HG03095 (cell line): ENCODE measurements at regions not wholly inside any gene's neighbourhood (a gene's known extent, or its start where the extent isn't known, plus 50 kb on each side); places are given as distances from the start of the nearest gene placed in this dataset.
"Not testable (repeated sequence)": the region's sequence is repeated elsewhere in the genome, so short reads cannot be mapped to it uniquely, and the experiment has no call there.

Experiments used
- ATAC-seq: cut with Tn5 transposase; IDR thresholded peaks from one replicate; pipeline ENCODE4 v1.9.1; 2021; ENCODE audit warnings: moderate library complexity; ENCODE audit not compliant: unreplicated experiment

DNA sequence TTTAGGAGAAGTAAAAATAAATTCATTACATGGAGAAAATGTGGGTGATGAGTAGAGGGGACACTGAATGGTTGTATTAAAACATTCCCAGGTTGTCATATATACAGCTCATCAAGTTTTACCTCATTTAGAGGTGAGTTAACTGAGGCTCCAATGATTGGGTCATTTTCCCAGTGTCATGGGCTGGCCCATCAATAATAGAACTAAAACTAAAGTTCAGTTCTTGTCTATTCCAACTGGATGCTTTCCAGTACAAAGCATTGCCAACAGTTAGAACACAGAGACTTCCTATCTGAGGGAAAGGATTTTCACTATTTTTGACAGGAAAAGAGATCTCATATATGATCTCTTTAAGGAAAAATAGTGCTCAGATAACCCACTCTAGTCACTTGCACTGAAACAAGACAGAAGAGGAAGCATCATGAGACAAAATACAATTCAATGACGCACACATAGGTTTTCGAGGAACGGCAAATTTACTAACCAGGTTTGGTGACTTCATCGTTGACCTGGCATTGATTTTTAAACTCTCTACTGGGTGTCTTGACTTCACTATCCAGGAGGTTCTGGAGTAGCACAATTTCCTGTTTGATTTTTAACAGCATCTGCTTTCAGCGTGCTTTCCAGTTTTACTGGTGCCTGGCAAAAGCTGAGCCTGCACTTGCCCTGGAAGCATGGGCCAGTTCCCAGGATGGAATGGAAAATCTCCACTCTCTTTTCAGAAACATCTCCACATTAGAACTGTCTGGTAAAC, 195.5 kb upstream of the FBXL4 start:
- no peak for ATAC-seq

DNA sequence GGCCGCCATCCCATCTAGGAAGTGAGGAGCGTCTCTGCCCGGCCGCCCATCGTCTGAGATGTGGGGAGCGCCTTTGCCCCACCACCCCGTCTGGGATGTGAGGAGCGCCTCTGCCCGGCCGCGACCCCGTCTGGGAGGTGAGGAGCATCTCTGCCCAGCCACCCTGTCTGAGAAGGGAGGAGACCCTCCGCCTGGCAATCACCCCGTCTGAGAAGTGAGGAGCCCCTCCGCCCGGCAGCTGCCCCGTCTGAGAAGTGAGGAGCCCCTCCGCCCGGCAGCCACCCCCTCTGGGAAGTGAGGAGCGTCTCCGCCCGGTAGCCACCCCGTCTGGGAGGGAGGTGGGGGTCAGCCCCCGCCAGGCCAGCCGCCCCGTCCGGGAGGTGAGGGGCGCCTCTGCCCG, 194.2 kb upstream of the FBXL4 start:
- ATAC-seq, result not testable (repeated sequence)

DNA sequence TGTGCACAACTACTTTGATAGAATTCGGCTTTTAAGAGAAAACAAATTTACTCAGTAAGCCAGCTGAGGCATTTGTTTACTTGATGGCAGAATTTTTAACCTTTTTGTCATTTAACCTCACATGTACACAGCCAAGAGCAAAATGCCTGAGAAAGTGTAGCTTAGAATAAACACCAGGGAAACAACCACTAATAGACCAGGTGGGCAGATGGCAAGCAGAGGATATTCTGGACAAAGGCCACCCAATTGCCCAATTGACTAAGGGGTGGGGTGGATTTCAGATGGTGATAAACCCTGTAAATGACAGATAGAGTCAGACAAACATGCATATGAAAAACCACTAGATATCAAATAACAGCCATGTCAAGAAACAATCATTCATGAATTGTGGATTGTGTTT, 190.7 kb upstream of the FBXL4 start:
- ATAC-seq, result no peak

DNA sequence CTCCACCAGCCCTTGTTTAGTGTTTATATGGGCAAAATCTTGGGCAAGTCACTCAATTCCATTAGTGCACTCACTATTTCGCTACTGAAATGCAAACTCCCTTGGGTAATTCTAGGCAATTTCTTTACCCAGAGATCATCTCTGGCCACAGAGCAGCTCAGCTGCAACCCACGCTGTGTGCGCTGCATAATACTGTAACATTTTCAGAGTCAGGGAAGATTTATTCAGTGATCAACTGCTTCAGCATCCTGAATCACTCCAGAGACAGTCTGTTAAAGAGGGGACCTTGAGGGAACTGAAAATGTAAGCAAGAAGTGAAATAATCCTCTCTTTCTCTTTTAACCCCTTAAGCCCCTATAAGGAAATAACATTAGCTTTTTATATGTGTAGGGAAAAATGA, 189.6 kb upstream of the FBXL4 start:
- no peak for ATAC-seq

- no peak for ATAC-seq
Observed at GRCh38 chr6:99136488-99136887, 188.7 kb upstream of the FBXL4 start.

DNA sequence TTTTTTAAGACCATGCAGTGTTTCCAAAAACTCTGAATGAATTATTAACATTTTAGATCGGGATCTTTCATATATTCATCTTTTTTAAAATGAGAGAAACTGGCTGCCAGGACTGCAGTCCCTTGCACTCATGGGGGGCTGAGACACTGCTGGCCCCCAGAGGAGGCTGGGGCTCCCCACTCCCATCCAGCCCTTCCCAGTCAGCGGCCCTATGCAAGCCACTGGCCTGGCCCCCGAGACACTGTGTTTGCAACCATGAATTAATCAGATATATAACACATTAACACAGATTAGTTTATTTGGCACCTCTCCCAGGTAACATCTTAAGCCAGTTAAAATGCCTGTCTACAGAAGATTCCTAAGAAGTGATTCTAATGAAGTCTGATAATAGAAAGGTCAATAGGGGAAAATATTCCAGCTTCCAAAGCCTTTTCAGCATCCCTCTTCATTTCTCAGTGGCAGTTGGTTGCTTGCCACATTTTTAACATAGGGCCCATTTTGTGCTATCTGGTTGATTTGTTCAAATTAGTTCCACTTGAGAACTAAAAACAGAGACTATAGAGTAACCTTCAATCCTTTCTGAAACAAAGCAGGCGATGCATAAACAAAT, 184.4 kb upstream of the FBXL4 start:
- ATAC-seq, result no peak

GRCh38 chr6:99130897-99131873, 183.4 kb upstream of the FBXL4 start:
- no peak for ATAC-seq

DNA sequence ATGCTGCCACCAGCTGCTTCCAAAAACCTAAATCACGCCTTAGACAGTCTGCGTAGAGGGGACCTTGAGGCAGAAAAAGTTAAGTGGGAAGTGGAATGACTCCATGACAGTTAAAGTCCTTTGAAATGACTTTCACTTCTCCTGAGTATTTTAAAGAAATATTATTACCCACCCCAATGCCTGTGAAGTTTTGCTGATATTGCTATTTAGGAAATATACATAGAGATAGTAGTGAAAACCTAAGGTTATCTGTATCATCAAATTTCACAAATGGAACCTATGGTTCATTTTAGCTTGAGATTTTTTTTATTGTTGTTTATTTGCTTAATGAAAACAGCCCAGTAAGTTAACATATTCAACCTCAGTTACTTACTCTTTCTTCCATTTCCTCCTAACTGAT, 182.1 kb upstream of the FBXL4 start:
- no peak for ATAC-seq

- ATAC-seq, result no peak
Observed at GRCh38 chr6:99121748-99122147, 174.0 kb upstream of the FBXL4 start.

DNA sequence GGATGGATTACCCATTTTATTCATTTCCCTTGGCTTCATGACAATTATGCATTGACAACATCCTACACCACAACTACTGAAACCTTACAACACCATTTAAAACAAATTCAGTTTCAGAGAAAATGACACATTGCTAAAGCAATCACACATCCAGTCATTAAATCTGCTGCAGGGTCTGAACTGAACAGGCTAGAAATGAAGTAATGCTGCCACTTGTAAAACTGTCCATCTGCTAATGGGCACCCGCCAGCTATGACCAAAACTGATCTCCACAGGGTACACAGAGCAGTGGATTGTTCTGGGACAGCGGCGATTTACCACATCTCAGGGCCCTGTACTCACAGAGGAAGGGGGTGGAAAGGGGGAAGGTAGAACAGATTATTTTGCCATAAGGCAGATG, 172.9 kb upstream of the FBXL4 start:
- no peak for ATAC-seq

- no peak for ATAC-seq
Observed at GRCh38 chr6:99119109-99120031, 171.6 kb upstream of the FBXL4 start.

GRCh38 chr6:99114769-99115406, 167.1 kb upstream of the FBXL4 start:
- no peak for ATAC-seq

- ATAC-seq, result no peak
Observed at GRCh38 chr6:99111590-99111989, 163.8 kb upstream of the FBXL4 start.

- no peak for ATAC-seq
Observed at GRCh38 chr6:99110029-99110428, 162.3 kb upstream of the FBXL4 start.

- ATAC-seq, result no peak
Observed at GRCh38 chr6:99104218-99104617, 156.5 kb upstream of the FBXL4 start.

DNA sequence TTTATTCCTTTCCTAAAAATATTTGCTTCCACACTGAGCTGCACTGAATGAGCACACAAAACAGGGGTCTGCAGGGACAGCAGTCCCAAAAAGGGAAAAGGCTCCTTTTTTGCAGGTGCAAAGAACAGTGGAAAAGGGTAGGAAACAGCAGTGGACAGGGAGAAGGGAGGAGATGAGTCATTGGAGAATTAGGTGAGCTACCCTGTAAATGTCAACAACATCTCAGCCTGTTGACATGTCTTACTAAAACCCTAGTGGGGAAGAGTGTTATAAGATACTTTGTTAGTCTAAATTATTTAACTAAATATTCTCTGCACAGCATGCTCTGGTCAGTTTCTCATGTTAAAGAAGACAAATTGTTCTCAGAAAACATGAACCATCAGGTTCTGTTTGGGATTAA, 151.5 kb upstream of the FBXL4 start:
- no peak for ATAC-seq

DNA sequence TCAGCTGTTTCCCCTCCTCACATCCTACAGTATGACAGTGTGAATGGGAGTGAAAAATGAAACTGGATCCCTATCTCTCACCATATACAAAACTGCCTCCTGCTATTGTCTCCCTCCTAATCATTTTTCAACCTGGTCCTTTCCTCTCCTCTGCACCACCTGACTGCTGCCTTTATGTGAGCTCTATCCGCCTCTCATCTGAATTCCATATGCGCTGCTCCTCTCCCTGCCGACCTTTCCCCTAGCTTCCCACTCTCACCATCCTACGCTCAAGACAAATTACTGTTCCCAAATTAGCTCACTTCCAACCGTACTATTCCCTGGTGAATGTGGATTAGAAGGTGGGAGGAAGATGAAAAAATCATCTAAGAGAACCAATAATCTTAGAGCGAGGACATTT, 148.4 kb upstream of the FBXL4 start:
- ATAC-seq, result no peak

DNA sequence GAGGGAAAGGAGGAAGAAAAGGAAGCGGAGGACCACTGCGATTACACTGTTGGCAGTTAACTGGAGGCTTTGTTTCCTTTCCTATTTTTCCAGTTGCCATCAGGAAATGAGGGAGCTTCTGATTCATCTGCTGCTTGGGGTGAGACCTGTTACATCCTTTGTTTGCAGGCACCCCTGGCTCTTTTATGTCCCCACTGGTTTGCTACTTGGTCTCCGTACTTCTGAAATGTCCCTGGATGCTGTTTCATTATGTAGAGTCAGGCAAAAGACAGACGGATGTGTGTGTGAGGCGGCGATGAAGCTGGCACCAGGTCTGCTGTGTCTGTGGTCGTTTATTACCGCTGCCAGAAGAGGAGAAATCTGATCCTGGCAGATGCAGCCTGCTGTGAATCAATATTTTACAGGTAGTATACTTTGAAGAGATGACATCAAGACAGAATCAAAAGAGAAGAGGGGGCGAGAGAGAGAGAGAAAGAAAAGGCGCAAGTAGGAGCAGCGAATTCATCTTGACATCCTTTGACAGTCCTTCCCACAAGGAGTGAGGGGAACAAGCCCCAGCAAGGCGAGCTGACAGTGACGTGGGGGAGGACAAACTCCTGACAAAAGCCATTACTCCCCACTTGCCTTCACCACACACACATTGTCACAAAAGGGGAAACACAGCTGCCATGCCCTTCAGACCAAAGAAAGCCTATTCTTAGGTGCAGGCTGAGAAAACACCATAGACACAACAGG, 145.9 kb upstream of the FBXL4 start:
- no peak for ATAC-seq

GRCh38 chr6:99092461-99092860, 144.7 kb upstream of the FBXL4 start:
- ATAC-seq, result no peak
